GM18505 (cell line): ENCODE measurements at regions not wholly inside any gene's neighbourhood (a gene's known extent, or its start where the extent isn't known, plus 50 kb on each side); places are given as distances from the start of the nearest gene placed in this dataset.

Experiments used
- ATAC-seq: cut with Tn5 transposase; IDR thresholded peaks from one replicate; pipeline ENCODE4 v1.9.1; 2021; ENCODE audit not compliant: unreplicated experiment
- POLR2A ChIP-seq: IDR thresholded peaks from 4 replicates; pipeline ENCODE4 v1.6.1; 2011; ENCODE audit warnings: borderline replicate concordance; ENCODE audit not compliant: insufficient read depth, insufficient read length; ENCODE audit errors: extremely low read depth

DNA sequence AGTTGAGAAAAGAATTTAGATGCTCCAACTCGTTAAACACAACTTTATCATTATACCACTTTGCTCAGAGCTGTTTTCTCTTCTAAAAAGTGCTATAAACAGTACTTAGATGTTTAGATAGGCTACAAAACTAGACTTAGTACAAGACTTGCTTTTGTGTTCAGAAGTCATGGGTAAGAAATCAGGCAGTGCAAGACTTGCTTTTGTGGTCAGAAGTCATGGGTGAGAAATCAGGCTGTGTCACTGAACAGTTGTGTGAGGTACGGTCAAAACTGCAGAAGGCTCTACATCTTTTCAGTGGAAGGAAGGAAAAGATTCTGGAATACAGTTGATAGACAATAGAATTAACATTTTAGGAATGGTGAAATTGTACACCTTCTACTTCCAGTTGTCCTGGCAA, 239.7 kb downstream of the DNAJB9 start:
- TF ChIP-seq POLR2A, result no peak
- no peak for ATAC-seq

DNA sequence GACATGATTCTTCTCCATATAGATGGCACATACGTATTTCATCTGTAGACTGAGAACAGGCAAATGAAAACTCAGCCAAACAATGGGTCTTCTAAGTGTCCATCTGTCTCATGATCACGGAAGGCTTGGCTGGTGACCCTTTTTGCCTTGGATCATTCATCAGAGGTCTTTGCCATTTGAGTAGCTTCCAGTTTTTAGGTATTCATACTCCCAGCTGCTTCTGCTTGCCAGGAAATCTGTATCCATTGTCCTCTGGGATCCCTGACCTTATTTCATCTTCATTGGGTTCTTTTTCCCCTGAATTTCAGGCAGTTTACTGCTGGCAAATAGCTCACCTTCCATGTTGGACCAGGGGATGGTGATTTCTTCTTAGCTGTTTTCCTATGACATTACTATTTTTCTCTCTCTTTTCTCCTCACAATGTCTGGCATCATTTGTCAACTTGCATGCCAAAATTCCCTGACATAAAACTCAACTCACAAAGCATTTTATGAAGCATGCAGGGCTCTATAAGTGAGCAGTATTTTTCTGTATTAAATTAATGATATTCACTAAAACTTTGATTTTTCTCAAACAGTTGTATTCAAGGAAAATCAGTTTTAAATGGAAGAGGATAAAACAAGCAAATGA, 241.2 kb downstream of the DNAJB9 start:
- no peak for TF ChIP-seq POLR2A
- ATAC-seq, result no peak

DNA sequence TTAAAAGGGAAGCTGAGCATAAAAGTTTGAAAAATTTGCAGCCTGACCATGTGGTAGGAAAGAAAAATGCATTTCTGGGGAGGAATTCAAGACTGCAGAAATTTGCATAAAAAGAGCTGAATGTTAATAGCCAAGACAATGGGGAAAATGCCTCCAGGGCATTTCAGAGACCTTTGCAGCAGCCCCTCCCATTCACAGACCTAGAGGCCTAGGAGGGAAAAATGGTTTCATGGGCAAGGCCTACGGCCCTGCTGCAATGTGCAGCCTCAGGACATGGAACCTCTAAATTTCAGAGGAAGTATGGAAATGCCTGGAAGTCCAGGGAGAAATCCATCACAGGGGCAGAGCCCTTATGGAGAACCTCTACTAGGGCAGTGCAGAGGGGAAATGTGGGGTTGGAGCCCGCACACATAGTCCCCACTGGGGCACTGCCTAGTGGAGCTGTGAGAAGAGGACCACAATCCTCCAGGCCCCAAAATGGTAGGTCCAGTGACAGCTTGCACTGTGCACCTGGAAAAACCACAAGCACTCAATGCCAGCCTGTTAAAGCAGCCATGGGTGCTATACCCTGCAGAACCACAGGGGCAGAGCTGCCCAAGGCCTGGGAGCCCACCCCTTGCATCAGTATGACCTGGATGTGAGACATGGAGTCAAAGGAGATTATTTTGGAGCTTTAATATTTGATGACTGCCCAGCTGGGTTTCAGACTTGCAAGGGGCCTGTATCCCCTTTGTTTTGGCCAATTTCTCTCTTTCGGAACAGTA, 243.8 kb downstream of the DNAJB9 start:
- ATAC-seq, result no peak
- TF ChIP-seq POLR2A, result no peak

DNA sequence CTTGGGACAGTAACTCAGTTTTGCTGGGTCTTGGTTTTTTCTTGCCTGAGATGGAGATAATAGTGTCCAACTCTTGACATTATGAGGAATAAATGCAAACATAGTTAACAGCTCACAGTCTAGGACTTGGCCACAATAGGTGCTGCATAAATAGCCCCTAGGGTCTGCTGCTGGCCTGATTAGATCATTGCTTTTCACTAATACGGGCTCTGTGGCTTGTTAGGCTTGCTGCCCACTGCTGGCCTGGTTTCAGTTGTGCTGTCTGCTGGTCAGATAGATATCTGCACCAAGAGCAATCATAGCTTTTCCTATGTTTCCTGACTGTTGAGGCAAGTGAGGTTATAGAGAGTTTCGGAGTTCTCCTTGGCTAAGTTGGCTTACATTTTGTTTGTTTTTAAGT, 246.1 kb downstream of the DNAJB9 start:
- ATAC-seq, result no peak

DNA sequence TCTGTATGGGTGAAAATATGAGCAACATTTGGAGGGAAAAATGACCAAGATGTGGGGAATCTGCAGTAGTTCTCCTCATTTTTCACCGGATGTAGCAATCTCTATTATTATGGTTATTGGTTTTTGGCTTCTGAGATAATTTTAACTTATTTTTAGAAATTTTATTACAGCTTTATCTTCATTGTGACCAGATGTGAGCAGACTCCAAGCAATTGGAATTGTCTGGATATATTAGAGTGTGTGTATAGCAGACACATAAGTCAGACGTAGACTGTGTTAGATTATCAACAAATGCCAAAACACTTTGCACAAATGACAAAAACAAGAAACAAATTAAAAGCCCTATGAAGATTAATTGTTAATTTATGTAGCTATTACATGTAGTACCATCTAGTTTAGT, 249.1 kb downstream of the DNAJB9 start:
- ATAC-seq, result no peak
- TF ChIP-seq POLR2A, result no peak

More for the DNA sequence above, 246.1 kb downstream of the DNAJB9 start:
- no peak for TF ChIP-seq POLR2A

DNA sequence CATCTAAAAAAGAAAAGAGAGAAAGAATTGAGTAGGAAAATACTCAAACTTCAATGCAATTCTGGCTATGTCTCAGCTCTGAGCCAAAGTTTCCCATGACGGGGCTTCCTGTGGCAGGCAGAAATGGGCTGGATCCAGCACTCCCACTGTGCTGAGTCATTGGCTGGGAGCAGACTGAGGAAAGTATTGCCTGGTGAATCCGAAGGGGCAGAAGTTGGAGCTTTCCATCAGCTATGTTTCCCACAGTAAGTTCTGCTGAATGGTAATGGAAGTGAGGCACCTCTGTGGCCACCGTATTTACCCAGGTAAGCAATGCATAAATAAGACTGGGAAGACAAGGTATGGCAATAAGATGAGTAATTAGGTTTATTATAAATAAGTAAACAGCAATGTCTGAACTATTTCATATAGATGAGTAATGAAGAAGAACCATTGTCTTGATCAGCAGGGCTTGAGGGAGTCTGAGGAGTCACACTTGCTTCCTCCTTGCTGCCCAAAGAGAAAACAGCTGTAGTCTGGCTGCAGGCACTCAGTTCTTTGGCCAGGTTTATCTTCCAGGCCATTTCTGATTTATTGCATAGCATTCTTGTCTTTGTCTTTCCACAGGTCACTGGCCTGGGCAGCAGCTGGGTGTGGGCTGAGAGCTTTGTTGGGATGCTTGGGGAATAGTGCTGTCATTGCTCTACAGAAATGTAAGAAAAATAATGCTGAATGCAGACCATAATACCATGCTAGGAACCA, 255.3 kb downstream of the DNAJB9 start:
- ATAC-seq, result no peak
- no peak for TF ChIP-seq POLR2A

DNA sequence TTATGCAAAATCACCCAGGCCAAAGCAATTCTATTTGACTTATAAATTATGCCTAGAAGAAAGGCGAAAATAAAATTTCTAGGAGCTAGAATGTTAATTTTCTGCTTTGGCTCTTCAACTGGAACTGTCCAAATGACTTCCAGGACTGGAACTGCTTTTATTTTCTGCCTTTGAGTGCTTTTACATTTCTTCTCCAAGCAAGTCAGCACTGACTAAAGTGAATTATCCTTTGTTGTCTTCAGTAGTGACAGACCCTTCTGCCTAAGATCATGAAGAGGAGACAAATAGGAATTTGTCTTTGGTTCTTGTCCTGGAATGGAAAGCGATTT, 255.9 kb downstream of the DNAJB9 start:
- no peak for TF ChIP-seq POLR2A
- ATAC-seq, result no peak

DNA sequence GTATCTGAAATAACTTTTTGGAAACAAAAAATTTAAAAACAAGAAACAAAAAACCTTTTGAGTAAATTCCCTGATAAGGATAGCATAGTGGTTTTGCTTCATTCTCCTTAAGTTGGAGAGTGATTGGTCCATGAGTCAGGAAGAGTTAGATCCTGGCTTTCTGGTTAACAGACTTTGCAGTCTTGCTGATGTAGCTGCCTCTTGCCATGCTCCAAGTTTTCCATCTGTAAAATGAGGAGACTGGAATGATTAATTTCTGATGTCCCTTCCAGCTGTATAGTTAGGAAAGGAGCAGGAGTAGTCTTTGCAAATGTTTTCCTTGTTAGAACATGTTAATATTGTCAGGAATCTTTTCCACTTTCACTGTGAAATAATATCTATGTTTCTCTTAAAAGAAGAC, 266.6 kb downstream of the DNAJB9 start:
- TF ChIP-seq POLR2A, result no peak
- ATAC-seq, result no peak

DNA sequence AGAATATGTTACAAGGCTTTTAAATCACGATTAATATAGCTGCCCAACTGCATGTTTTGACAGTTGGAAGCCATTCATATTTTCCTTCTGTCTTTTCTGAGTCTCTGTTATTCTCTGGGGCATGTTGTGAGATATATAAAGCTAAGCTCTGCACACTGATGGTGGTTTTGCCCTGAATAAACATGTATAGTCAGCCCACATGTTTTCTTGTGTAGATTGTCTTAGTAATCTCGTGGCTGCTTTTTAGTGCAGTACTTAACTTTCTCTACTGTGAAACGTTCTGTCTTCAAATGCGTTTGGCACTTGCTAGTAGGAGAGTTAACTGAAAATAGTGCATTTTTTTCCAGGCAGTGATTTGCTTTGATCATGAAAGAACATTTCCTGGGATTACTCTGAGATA, 268.5 kb downstream of the DNAJB9 start:
- no peak for ATAC-seq
- no peak for TF ChIP-seq POLR2A

DNA sequence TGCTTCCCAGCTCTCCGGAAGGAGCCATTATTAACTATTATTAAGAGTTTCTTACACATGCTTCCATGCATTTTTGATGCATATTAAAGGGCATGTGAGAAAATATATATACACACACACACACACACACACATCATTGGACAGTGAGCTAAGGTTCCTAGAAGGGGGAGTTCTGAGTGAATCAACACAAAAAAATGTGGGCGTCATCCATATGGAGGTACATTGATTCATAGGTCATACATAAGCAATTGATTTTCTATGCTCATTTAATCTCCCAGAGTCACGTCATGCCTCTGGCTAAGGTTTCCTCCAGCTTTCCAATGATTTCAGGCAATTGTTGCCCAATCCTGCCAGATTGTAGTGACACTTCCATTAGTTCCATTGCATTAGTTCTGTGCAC, 269.4 kb downstream of the DNAJB9 start:
- ATAC-seq, result no peak
- no peak for TF ChIP-seq POLR2A

DNA sequence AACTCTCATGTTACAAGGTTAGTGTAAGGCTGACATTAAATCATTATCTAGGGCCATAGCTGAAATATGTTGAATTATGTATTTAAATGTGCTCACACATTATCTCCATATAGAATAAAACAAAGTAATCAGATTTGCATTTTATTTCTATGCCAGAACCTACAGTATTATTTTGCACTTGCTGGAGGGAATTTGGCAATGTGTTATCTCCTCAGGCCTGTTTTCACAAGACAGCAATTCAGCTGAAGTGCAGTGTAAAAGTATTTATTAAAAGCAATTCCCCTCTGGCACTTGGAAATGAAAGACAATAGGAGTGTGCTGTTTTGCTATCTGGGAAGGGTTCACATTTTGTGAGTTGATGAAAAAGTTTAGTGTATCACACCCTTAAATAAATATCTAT, 276.3 kb downstream of the DNAJB9 start:
- ATAC-seq, result no peak

DNA sequence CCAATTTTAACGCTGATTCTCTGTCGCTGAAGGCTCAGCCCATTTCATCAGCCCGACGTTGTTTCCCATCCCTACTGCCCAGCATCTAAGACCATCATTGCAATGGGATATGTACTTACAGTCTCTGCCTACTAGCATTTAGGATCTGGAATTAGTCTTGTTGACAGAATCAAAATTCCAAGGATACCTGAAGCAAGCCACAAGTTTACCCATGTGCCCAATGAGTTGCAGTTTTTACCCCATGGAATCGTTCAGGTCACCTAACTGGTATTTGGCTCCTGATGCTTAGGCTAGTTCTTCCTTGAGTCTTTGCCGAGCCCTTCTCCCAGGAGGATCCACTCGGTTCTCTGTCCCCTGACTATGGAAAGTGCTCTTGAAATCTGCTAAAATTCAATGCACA, 276.8 kb downstream of the DNAJB9 start:
- TF ChIP-seq POLR2A, result no peak
- ATAC-seq, result no peak

More for the DNA sequence above, 276.3 kb downstream of the DNAJB9 start:
- TF ChIP-seq POLR2A, result no peak

DNA sequence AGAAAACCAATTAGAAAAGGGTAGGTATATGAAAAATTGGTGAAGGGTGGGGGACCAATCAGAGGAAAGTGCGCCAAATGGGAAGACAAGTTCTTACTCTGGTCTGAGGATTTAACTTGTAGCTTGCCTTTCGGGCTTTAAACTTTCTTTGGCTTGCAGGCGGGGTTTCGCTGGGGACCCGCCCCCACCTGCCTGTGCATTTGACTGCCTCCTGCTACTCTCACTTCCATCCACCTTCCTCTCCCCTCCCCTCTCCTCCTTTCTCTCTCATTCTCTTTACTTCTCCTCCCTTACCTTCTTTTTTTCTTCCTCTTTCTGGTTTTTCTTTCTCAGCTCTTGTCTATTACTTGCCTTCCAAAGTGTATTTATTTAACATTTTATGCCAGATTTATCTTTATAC, 278.8 kb downstream of the DNAJB9 start:
- ATAC-seq, result no peak
- no peak for TF ChIP-seq POLR2A

DNA sequence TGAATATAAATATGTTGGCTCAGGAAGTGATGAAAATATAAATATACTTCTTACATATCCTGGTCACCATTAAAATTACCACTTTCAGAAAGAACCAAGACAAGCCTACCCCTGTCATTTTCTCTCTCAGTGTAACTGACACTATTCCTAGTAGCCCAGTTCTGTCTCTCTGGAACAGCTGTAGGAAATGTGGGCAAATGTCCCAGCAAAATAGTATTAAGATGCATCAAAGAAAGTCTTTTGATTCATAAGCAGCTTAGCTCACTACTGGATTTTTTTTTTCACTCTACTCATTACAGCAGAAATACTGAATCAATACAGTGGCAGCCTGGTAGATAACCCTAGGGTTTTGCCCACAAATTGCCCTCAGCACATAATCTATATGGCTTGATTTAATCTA, 290.9 kb downstream of the DNAJB9 start:
- ATAC-seq, result no peak
- TF ChIP-seq POLR2A, result no peak
